Uterus (tissue), 2 donors: ENCODE measurements at regions not wholly inside any gene's neighbourhood (a gene's known extent, or its start where the extent isn't known, plus 50 kb on each side); places are given as distances from the start of the nearest gene placed in this dataset.

ENCODE experiments used
- POLR2A ChIP-seq, 2 donors: fragments of 450-650 bp; IDR thresholded peaks; one replicate each; pipeline ENCODE4 v1.6.1; 2016; ENCODE audit warnings: antibody characterized with exemption in 2 of 2, mild to moderate bottlenecking in 1 of 2, moderate library complexity in 1 of 2
- TF ChIP-seq, protein P1 (sequence below), 4 experiments: fragments of 200-600 bp in 2 of 4; fragments of 450-650 bp in 2 of 4; sonication (generic) in 2 of 4; IDR thresholded peaks; one replicate each; pipeline ENCODE4 v1.5.1; 2016 to 2019; ENCODE audit warnings: antibody characterized with exemption in 4 of 4, mild to moderate bottlenecking in 2 of 4, moderate library complexity in 1 of 4

DNA sequence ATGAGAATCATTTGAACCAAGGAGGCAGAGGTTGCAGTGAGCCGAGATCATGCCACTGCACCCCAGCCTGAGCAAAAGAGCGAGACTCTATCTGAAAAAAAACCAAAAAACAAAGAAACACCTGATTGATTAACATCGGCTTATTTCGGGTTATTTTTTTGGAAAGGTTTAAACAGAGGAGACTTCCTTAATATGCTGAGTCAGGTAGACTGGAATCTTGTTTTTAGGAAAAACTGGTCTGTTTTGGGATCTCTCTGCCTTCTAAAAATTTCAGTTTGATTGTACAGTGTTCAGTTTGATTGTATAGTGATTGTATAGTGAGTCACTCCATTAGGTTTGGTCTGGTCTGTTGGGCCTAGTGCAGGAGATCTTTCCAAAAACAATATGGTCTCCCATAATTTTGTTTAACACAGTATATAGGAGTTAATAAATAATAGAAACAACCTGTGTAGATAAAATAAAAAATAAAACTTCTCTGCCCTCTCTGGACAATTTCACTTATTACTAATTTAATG lies 196.3 kb upstream of the CHRM3 start:
- TF ChIP-seq, protein P1, sequence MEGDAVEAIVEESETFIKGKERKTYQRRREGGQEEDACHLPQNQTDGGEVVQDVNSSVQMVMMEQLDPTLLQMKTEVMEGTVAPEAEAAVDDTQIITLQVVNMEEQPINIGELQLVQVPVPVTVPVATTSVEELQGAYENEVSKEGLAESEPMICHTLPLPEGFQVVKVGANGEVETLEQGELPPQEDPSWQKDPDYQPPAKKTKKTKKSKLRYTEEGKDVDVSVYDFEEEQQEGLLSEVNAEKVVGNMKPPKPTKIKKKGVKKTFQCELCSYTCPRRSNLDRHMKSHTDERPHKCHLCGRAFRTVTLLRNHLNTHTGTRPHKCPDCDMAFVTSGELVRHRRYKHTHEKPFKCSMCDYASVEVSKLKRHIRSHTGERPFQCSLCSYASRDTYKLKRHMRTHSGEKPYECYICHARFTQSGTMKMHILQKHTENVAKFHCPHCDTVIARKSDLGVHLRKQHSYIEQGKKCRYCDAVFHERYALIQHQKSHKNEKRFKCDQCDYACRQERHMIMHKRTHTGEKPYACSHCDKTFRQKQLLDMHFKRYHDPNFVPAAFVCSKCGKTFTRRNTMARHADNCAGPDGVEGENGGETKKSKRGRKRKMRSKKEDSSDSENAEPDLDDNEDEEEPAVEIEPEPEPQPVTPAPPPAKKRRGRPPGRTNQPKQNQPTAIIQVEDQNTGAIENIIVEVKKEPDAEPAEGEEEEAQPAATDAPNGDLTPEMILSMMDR (IDR thresholded peaks at IDR 0.05) = no peak
- no peak for TF ChIP-seq POLR2A (IDR thresholded peaks at IDR 0.05)
